H1 (cell line): ENCODE measurements at regions not wholly inside any gene's neighbourhood (a gene's known extent, or its start where the extent isn't known, plus 50 kb on each side); places are given as distances from the start of the nearest gene placed in this dataset.

Experiments
- CEBPB ChIP-seq: IDR thresholded peaks from 2 replicates; pipeline ENCODE4 v1.6.1; 2012; ENCODE audit warnings: low read depth, low read length
- HDAC6 ChIP-seq: IDR thresholded peaks from one replicate; pipeline ENCODE4 v1.7.1; 2012; ENCODE audit warnings: low read depth, mild to moderate bottlenecking, inconsistent platforms, low read length, moderate library complexity
- RNF2 ChIP-seq: fragments of 200-900, 300-1000 bp; sonication (generic); IDR thresholded peaks from 2 replicates; pipeline ENCODE4 v1.7.1; 2016; ENCODE audit warnings: borderline replicate concordance, low read depth, mild to moderate bottlenecking, antibody characterized with exemption, low read length; ENCODE audit not compliant: poor library complexity, severe bottlenecking; ENCODE audit errors: missing control alignments
- SIX5 ChIP-seq: IDR thresholded peaks from 2 replicates; pipeline ENCODE4 v1.6.1; 2011; ENCODE audit warnings: mild to moderate bottlenecking, low read depth, low read length
- TEAD4 ChIP-seq: IDR thresholded peaks from 2 replicates; pipeline ENCODE4 v1.6.1; 2012; ENCODE audit warnings: low read depth, low read length, inconsistent platforms, mixed read lengths
- ZNF274 ChIP-seq: IDR thresholded peaks from 2 replicates; pipeline ENCODE4 v1.7.0; 2012; ENCODE audit warnings: low read length, borderline replicate concordance; ENCODE audit errors: extremely low read depth

- no peak for TF ChIP-seq TEAD4
- no peak for TF ChIP-seq ZNF274
- TF ChIP-seq SIX5, result no peak
- TF ChIP-seq RNF2, result no peak
- no peak for TF ChIP-seq HDAC6
- no peak for TF ChIP-seq CEBPB
Observed at GRCh38 chr20:56993020-56993559, 273.4 kb downstream of the BMP7 start (continued).
